ENCODE measurements at regions not wholly inside any gene's neighbourhood (a gene's known extent, or its start where the extent isn't known, plus 50 kb on each side); places are given as distances from the start of the nearest gene placed in this dataset.

DNA sequence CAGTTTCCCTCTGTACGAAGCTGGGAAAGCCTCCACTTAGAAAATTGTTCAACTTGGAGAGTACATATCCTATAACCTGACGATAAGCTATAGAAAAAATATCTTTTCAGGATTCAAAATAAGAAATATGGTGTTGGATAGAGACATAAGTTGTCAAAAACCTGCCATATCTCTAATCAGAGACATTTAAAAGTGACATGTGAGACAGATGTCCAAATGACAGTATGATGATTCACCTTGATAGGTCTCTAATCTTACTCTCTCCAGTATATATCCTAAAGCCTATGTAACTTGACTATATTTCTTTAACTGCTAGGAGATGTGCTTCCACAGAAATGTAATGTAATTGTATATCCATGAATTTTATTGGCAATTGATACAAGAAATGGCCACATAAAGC, 932.4 kb upstream of the MAN1A1 start:
- TF ChIP-seq ZFP37 (tag by site-specific recombination; IDR thresholded peaks at IDR 0.05) (no peak), ZBTB8A (tag by site-specific recombination; IDR thresholded peaks at IDR 0.05) (no peak), ZNF169 (tag by site-specific recombination; IDR thresholded peaks at IDR 0.05) (no peak), YY1 (tag by site-specific recombination; IDR thresholded peaks at IDR 0.05) (no peak), MYNN (tag by site-specific recombination; IDR thresholded peaks at IDR 0.05; ENCODE audit: borderline replicate concordance) (no peak), ZNF792 (tag by site-specific recombination; IDR thresholded peaks at IDR 0.05) (no peak), ZNF214 (tag by site-specific recombination; IDR thresholded peaks at IDR 0.05; ENCODE audit: borderline replicate concordance) (no peak), ZNF155 (tag by site-specific recombination; IDR thresholded peaks at IDR 0.05) (no peak)
- TF ChIP-seq, protein P1, sequence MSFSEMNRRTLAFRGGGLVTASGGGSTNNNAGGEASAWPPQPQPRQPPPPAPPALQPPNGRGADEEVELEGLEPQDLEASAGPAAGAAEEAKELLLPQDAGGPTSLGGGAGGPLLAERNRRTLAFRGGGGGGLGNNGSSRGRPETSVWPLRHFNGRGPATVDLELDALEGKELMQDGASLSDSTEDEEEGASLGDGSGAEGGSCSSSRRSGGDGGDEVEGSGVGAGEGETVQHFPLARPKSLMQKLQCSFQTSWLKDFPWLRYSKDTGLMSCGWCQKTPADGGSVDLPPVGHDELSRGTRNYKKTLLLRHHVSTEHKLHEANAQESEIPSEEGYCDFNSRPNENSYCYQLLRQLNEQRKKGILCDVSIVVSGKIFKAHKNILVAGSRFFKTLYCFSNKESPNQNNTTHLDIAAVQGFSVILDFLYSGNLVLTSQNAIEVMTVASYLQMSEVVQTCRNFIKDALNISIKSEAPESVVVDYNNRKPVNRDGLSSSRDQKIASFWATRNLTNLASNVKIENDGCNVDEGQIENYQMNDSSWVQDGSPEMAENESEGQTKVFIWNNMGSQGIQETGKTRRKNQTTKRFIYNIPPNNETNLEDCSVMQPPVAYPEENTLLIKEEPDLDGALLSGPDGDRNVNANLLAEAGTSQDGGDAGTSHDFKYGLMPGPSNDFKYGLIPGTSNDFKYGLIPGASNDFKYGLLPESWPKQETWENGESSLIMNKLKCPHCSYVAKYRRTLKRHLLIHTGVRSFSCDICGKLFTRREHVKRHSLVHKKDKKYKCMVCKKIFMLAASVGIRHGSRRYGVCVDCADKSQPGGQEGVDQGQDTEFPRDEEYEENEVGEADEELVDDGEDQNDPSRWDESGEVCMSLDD (tag by site-specific recombination; IDR thresholded peaks at IDR 0.05): no peak
- TF ChIP-seq, protein P2, sequence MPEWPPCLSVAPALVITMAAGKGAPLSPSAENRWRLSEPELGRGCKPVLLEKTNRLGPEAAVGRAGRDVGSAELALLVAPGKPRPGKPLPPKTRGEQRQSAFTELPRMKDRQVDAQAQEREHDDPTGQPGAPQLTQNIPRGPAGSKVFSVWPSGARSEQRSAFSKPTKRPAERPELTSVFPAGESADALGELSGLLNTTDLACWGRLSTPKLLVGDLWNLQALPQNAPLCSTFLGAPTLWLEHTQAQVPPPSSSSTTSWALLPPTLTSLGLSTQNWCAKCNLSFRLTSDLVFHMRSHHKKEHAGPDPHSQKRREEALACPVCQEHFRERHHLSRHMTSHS (tag by site-specific recombination; IDR thresholded peaks at IDR 0.05): no peak
- TF ChIP-seq, protein P3, sequence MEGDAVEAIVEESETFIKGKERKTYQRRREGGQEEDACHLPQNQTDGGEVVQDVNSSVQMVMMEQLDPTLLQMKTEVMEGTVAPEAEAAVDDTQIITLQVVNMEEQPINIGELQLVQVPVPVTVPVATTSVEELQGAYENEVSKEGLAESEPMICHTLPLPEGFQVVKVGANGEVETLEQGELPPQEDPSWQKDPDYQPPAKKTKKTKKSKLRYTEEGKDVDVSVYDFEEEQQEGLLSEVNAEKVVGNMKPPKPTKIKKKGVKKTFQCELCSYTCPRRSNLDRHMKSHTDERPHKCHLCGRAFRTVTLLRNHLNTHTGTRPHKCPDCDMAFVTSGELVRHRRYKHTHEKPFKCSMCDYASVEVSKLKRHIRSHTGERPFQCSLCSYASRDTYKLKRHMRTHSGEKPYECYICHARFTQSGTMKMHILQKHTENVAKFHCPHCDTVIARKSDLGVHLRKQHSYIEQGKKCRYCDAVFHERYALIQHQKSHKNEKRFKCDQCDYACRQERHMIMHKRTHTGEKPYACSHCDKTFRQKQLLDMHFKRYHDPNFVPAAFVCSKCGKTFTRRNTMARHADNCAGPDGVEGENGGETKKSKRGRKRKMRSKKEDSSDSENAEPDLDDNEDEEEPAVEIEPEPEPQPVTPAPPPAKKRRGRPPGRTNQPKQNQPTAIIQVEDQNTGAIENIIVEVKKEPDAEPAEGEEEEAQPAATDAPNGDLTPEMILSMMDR (tag by site-specific recombination; IDR thresholded peaks at IDR 0.05): no peak
- TF ChIP-seq, protein P4, sequence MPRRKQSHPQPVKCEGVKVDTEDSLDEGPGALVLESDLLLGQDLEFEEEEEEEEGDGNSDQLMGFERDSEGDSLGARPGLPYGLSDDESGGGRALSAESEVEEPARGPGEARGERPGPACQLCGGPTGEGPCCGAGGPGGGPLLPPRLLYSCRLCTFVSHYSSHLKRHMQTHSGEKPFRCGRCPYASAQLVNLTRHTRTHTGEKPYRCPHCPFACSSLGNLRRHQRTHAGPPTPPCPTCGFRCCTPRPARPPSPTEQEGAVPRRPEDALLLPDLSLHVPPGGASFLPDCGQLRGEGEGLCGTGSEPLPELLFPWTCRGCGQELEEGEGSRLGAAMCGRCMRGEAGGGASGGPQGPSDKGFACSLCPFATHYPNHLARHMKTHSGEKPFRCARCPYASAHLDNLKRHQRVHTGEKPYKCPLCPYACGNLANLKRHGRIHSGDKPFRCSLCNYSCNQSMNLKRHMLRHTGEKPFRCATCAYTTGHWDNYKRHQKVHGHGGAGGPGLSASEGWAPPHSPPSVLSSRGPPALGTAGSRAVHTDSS (tag by site-specific recombination; IDR thresholded peaks at IDR 0.05): no peak
- TF ChIP-seq, protein P5, sequence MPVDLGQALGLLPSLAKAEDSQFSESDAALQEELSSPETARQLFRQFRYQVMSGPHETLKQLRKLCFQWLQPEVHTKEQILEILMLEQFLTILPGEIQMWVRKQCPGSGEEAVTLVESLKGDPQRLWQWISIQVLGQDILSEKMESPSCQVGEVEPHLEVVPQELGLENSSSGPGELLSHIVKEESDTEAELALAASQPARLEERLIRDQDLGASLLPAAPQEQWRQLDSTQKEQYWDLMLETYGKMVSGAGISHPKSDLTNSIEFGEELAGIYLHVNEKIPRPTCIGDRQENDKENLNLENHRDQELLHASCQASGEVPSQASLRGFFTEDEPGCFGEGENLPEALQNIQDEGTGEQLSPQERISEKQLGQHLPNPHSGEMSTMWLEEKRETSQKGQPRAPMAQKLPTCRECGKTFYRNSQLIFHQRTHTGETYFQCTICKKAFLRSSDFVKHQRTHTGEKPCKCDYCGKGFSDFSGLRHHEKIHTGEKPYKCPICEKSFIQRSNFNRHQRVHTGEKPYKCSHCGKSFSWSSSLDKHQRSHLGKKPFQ (tag by site-specific recombination; IDR thresholded peaks at IDR 0.05): no peak
- TF ChIP-seq, protein P6, sequence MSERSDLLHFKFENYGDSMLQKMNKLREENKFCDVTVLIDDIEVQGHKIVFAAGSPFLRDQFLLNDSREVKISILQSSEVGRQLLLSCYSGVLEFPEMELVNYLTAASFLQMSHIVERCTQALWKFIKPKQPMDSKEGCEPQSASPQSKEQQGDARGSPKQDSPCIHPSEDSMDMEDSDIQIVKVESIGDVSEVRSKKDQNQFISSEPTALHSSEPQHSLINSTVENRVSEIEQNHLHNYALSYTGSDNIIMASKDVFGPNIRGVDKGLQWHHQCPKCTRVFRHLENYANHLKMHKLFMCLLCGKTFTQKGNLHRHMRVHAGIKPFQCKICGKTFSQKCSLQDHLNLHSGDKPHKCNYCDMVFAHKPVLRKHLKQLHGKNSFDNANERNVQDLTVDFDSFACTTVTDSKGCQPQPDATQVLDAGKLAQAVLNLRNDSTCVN (tag by site-specific recombination; optimal IDR thresholded peaks at IDR 0.05): no peak

Data from HEK293 (cell line).